HEK293T (cell line): ENCODE measurements at regions not wholly inside any gene's neighbourhood (a gene's known extent, or its start where the extent isn't known, plus 50 kb on each side); places are given as distances from the start of the nearest gene placed in this dataset.

Experiments used
- CTCF ChIA-PET: fragments of 350-600 bp; formaldehyde crosslinking; extraction: SDS; loops from one replicate; lab custom pipeline; 2021; ENCODE audit warnings: antibody characterized with exemption, inconsistent platforms; lab: Yijun Ruan, JAX
- POLR2A ChIA-PET: fragments of 350-600 bp; formaldehyde crosslinking; extraction: SDS; loops from one replicate; lab custom pipeline; 2020; ENCODE audit warnings: antibody characterized with exemption, inconsistent platforms; lab: Yijun Ruan, JAX
- DNase-seq: peaks from one replicate; pipeline ENCODE4 v3.0.0; 2012; ENCODE audit warnings: mixed read lengths; ENCODE audit errors: extremely low spot score
- ARNT ChIP-seq: fragments of 450-650 bp; IDR thresholded peaks from 2 replicates; pipeline ENCODE4 v1.6.1; 2017; ENCODE audit warnings: mild to moderate bottlenecking
- BHLHE40 ChIP-seq: fragments of 450-650 bp; IDR thresholded peaks from 2 replicates; pipeline ENCODE4 v1.6.1; 2016; ENCODE audit warnings: mild to moderate bottlenecking, moderate library complexity, borderline replicate concordance
- CTBP1 ChIP-seq: fragments of 450-650 bp; IDR thresholded peaks from 2 replicates; pipeline ENCODE4 v1.6.1; 2016; ENCODE audit warnings: borderline replicate concordance
- ELF4 ChIP-seq: fragments of 450-650 bp; IDR thresholded peaks from 2 replicates; pipeline ENCODE4 v1.6.1; 2017; ENCODE audit warnings: antibody characterized with exemption
- FOXA1 ChIP-seq: fragments of 450-650 bp; IDR thresholded peaks from 2 replicates; pipeline ENCODE4 v1.6.1; 2016; ENCODE audit warnings: mild to moderate bottlenecking
- FOXK2 ChIP-seq: fragments of 450-650 bp; IDR thresholded peaks from 2 replicates; pipeline ENCODE4 v1.6.1; 2016; ENCODE audit warnings: mild to moderate bottlenecking
- FOXM1 ChIP-seq: fragments of 450-650 bp; IDR thresholded peaks from 2 replicates; pipeline ENCODE4 v1.6.1; 2017; ENCODE audit warnings: mild to moderate bottlenecking, borderline replicate concordance
- HDGF ChIP-seq: fragments of 450-650 bp; IDR thresholded peaks from 2 replicates; pipeline ENCODE4 v1.6.1; 2017; ENCODE audit warnings: antibody characterized with exemption, borderline replicate concordance
- L3MBTL2 ChIP-seq: fragments of 450-650 bp; conservative IDR thresholded peaks from 2 replicates; pipeline ENCODE4 v1.6.1; 2016; ENCODE audit warnings: mild to moderate bottlenecking
- LEF1 ChIP-seq: fragments of 450-650 bp; IDR thresholded peaks from 2 replicates; pipeline ENCODE4 v1.6.1; 2017; ENCODE audit warnings: mild to moderate bottlenecking, borderline replicate concordance
- NFRKB ChIP-seq: fragments of 450-650 bp; IDR thresholded peaks from 2 replicates; pipeline ENCODE4 v1.6.1; 2016; ENCODE audit warnings: mild to moderate bottlenecking, moderate library complexity
- SP1 ChIP-seq: fragments of 450-650 bp; IDR thresholded peaks from 2 replicates; pipeline ENCODE4 v1.6.1; 2017
- SUZ12 ChIP-seq: fragments of 450-650 bp; IDR thresholded peaks from 2 replicates; pipeline ENCODE4 v1.6.1; 2016; ENCODE audit warnings: mild to moderate bottlenecking
- TARDBP ChIP-seq: fragments of 450-650 bp; IDR thresholded peaks from 2 replicates; pipeline ENCODE4 v1.6.1; 2016
- ZNF384 ChIP-seq: fragments of 450-650 bp; IDR thresholded peaks from 2 replicates; pipeline ENCODE4 v1.6.1; 2016
- TF ChIP-seq, protein P1 (sequence below): fragments of 450-650 bp; IDR thresholded peaks from 2 replicates; pipeline ENCODE4 v1.6.1; 2016

DNA sequence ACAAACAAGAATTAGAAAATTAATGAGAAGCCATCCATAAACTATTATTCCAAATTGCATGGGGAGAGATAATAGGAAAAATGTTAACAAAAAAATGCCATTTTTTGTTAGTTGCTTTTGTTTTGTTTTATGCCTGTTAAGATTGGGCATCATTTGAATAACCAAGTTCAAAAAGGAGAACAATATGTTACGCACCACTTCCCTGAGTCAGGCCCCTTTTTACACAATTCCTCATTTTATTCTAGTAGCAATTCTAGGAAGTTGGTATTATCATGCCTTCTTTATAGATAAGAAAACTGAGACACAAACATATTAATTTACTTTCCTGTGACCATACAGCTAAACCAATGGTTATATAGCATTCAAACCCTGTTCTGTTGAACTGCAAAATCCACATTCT is 736.9 kb upstream of the CCDC54 start:
- POLR2A ChIA-PET, result no interaction called here

DNA sequence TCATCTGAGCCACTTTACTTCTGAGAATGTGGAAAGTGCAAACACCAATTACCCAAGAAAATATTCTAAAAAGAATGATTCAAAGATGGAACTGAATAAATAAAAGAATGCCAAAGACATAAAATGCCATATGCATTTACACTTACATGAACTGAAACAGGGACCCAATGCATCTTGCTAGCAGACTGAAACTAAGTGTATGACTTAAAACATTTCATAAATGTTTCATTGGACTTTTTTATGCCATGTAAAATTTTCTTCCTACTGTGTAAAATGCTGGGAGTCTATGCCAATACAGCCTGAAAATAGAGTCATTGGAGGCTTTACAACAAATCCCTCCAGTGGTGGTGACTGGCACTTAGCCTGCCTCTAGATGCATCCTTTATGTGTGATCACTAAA is 735.1 kb upstream of the CCDC54 start:
- no peak for DNase-seq
- ChIA-PET POLR2A (no interaction called here), CTCF (no interaction called here)
- TF ChIP-seq ZNF384 (no peak), HDGF (no peak)

More for the DNA sequence above, 736.9 kb upstream of the CCDC54 start:
- CTCF ChIA-PET, result no interaction called here
- DNase-seq, result no peak
- TF ChIP-seq NFRKB (no peak), SUZ12 (no peak), ZNF384 (no peak), L3MBTL2 (no peak), ARNT (no peak)

DNA sequence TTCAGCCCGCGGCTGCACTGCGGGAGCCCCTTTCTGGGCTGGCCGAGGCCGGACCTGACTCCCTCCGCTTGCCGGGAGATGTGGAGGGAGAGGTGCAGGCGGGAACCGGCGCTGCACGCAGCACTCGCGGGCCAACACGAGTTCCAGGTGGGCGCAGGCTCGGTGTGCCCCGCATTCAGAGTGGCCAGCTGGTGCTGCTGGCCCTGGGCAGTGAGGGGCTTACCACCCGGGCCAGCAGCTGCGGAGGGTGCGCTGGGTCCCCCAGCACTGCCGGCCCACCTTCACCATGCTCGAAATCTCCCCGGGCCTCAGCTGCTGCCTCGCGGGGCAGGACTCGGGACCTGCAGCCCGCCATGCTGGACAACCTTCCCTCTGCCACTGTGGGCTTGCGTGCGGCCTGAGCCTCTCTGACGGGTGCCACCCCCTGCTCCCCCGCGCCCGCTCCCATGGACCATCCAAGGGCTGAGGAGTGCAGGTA is 733.5 kb upstream of the CCDC54 start:
- TF ChIP-seq FOXA1 (no peak), SP1 (no peak), TARDBP (no peak), HDGF (no peak), ELF4 (no peak)
- ChIA-PET POLR2A (no interaction called here), CTCF (no interaction called here)
- DNase-seq, result no peak

DNA sequence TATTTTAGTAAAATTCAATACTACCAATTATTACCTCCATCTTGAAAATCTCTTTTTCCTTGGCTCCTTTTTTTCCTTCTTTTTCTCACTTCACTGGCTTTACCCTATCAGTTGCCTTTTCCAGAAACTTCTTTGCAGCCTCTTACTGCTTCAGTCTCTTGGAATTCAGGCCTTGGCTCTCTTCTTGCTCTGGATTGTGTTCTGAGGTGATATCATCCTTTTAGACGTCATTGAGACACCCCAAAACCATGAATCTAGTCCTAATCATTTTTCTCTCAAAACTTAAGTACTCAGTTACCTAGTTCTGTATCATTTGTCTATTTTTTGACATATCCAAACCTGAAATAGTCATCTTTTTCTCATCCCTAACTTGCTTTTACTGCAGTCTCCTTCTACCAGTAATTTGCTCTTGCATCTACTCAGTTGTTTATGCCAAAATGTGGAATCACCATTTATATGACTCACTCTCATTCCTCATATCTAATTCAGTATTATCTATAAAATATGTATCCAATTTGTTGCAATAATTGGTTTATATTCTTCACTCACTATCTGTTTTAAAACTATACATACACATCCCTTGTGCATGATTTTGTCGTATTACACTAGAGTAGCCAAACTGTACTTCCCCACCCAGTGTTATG is 703.2 kb upstream of the CCDC54 start:
- CTCF ChIA-PET, result no interaction called here
- TF ChIP-seq, protein P1, sequence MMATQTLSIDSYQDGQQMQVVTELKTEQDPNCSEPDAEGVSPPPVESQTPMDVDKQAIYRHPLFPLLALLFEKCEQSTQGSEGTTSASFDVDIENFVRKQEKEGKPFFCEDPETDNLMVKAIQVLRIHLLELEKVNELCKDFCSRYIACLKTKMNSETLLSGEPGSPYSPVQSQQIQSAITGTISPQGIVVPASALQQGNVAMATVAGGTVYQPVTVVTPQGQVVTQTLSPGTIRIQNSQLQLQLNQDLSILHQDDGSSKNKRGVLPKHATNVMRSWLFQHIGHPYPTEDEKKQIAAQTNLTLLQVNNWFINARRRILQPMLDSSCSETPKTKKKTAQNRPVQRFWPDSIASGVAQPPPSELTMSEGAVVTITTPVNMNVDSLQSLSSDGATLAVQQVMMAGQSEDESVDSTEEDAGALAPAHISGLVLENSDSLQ, result no peak
- TF ChIP-seq FOXA1 (no peak), NFRKB (no peak), LEF1 (no peak), ELF4 (no peak), SP1 (no peak), L3MBTL2 (no peak)
- POLR2A ChIA-PET, result no interaction called here
- DNase-seq, result no peak

DNA sequence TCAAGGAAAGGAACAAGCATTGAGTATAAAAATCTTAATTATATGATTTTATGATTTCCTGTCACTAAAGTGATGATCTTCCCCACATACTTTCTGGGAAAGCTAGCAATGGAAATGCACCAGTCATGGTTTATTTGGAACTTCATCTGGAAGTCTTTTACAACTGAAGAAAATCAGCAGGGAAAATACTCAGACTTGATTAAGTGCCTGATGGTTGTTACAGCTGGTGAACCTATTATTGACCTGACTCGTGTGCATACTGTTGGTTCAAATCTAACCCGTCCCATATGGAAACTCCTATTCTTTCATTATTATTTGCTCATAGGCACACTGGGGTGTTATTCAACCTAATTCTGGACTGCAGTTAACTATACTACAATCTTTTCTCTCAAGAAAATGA is 701.8 kb upstream of the CCDC54 start:
- POLR2A ChIA-PET, result no interaction called here
- no peak for TF ChIP-seq TARDBP
- no peak for TF ChIP-seq FOXA1
- TF ChIP-seq ELF4, result no peak
- no peak for TF ChIP-seq FOXM1
- TF ChIP-seq BHLHE40, result no peak
- no peak for TF ChIP-seq NFRKB
- TF ChIP-seq, protein P1, result no peak
- TF ChIP-seq LEF1, result no peak
- no peak for TF ChIP-seq CTBP1
- no peak for TF ChIP-seq FOXK2
- TF ChIP-seq HDGF, result no peak
- no peak for TF ChIP-seq L3MBTL2
- TF ChIP-seq ARNT, result no peak
- TF ChIP-seq ZNF384, result no peak
- no peak for TF ChIP-seq SP1
- TF ChIP-seq SUZ12, result no peak
- CTCF ChIA-PET, result no interaction called here
- DNase-seq, result no peak

DNA sequence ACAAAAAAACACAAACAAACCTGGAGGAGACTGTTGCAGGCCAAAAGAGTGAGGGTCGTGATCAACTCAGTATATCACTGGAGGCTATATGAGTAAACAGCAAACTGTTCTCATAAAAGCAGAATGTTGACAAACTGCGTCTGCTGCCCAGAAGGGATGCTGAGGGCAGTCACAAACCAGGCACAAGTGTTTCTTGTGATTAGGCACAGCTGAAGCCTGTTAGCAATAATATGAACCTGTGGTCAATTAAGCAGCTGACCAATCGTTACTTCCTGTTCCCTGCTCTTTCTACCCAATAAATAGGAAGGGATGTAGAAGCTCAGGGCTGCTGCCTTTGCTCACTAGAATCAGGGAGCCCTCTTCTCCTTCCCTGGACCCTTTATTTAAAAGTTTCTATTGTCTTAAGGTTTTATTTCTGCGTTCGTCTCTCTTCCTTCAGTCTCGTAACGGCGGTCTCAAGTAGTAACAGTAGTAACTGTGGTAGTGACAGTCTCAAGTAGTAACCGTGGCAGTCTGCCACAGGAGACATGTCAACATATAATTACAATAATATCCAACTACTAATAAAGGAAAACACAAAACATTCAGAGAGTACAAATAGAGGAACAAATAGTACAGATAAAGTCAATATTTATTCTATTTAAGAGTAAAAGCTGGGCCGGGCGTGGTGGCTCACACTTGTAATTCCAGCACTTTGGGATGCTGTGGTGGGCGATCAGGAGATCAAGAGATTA is 698.4 kb upstream of the CCDC54 start:
- ChIA-PET CTCF (no interaction called here), POLR2A (no interaction called here)
- no peak for DNase-seq
- TF ChIP-seq CTBP1 (no peak), SUZ12 (no peak), LEF1 (no peak), BHLHE40 (no peak), NFRKB (no peak), ZNF384 (no peak), L3MBTL2 (no peak), SP1 (no peak), TARDBP (no peak), FOXA1 (no peak), FOXK2 (no peak), ELF4 (no peak)
- TF ChIP-seq, protein P1, result no peak
